ENCODE measurements at regions not wholly inside any gene's neighbourhood (a gene's known extent, or its start where the extent isn't known, plus 50 kb on each side); places are given as distances from the start of the nearest gene placed in this dataset.

DNA sequence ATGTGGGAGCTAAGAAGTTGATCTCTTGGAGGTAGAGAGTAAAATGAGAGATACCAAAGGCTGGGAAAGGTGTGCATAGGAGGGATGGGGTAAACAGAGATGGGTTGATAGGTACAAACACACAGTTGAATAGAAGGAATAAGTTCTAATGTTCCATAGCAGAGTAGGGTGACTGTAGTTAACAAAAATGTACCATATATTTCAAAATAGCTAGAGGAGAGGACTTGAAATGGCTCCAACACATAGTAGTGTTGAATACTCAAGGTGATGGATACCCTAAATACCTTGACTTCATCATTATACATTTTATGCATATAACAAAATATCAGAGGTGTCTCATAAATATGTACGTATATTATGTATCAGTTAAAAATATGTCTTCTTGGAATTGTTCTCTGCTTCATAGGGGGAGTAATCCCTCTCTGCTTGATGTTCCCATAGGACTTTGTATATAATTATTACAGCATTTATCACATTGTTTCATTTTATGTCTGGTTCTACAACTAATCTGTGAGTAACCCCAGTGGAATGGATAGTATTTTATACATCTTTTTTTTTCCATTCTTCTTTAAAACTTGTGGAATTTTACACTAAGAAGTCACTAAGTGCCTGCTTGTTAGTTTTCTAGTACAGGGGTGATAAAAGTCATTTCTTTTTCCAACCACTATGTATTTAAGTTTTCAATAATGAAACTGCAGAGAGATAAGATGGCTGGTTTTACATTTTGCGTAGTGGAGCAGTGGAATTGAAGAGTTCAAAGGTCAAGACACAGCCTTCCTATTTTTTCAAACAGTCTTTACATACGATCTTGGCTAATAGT is 1940.0 kb upstream of the SEL1L start:
- H3K4me3 ChIP-seq = no peak overlapping the region
- TF ChIP-seq POLR2AphosphoS5 (IDR thresholded peaks at IDR 0.05) = no peak
- no peak for TF ChIP-seq POLR2A (IDR thresholded peaks at IDR 0.05)
- TF ChIP-seq, protein P1, sequence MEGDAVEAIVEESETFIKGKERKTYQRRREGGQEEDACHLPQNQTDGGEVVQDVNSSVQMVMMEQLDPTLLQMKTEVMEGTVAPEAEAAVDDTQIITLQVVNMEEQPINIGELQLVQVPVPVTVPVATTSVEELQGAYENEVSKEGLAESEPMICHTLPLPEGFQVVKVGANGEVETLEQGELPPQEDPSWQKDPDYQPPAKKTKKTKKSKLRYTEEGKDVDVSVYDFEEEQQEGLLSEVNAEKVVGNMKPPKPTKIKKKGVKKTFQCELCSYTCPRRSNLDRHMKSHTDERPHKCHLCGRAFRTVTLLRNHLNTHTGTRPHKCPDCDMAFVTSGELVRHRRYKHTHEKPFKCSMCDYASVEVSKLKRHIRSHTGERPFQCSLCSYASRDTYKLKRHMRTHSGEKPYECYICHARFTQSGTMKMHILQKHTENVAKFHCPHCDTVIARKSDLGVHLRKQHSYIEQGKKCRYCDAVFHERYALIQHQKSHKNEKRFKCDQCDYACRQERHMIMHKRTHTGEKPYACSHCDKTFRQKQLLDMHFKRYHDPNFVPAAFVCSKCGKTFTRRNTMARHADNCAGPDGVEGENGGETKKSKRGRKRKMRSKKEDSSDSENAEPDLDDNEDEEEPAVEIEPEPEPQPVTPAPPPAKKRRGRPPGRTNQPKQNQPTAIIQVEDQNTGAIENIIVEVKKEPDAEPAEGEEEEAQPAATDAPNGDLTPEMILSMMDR (IDR thresholded peaks at IDR 0.05) = no peak
- H3K27ac ChIP-seq = no peak overlapping the region
- no peaks in the 10 kb centered on the region for H3K9me3 ChIP-seq
- H3K27me3 ChIP-seq (replicated peaks; ENCODE audit: insufficient read depth) = no peaks in the 10 kb centered on the region
- DNase-seq (ENCODE audit: low spot score) = no peak
- no peaks in the 10 kb centered on the region for H3K36me3 ChIP-seq
- no peaks in the 10 kb centered on the region for H3K4me1 ChIP-seq (replicated peaks)
- 90% methylated on average over 3 of the region's 3 CpGs for WGBS
- intact Hi-C loops (cut with DNase I) = no loop called here

DNA sequence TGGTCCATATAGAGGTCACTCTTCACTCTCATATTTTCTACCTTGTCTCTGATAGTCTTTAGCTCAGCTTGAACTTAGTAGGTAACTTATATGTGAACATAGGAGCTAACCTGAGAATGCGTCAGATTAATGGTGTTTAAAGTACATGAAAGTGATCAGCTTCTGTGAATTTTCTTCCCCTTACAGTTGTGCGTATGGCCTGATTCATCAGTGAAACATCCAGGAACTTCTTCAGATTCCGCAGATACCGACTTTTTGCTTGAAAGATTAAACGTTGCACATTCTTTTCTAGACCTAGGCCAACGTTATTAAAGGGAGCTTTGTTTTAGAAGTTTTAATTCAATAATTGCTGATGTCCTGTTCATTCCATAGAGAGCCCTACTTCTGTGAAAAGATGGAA is 1945.1 kb upstream of the SEL1L start:
- intact Hi-C loops (cut with DNase I) = no loop called here
- 81% methylated on average over 6 of the region's 6 CpGs for WGBS

DNA sequence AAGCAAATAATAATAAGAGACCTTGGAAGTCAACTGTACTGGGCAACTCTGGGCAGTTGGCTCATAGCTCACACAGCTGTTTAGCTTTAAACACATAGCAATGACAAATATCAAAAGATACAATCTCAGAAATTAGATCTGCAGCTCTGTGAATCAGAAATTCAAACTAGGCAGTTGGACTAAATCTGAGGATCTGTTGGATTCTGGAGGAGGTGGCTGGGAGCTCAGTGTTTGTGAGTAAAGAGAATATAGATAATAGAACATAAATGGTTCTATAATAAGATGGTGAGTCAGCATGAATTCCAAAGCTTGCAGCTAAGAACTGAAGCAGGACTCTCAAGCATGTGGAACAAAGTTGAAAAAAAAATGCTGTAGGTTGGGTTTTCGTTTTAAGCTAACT is 1949.4 kb upstream of the SEL1L start:
- Histone ChIP-seq H3K27ac (no peak overlapping the region), H3K27me3 (replicated peaks; ENCODE audit: insufficient read depth) (no peaks in the 10 kb centered on the region), H3K4me1 (replicated peaks) (no peaks in the 10 kb centered on the region), H3K4me3 (no peak overlapping the region), H3K36me3 (no peaks in the 10 kb centered on the region), H3K9me3 (no peaks in the 10 kb centered on the region)
- no peak for DNase-seq (ENCODE audit: low spot score)
- WGBS = 79% methylated on average over 1 of the region's 1 CpG
- intact Hi-C loops (cut with DNase I) = no loop called here
- TF ChIP-seq, protein P1 (IDR thresholded peaks at IDR 0.05) = no peak
- TF ChIP-seq POLR2A (IDR thresholded peaks at IDR 0.05) (no peak), POLR2AphosphoS5 (IDR thresholded peaks at IDR 0.05) (no peak)

More for the DNA sequence above, 1945.1 kb upstream of the SEL1L start:
- H3K27ac ChIP-seq = no peak overlapping the region
- no peak overlapping the region for H3K4me3 ChIP-seq
- no peaks in the 10 kb centered on the region for H3K36me3 ChIP-seq
- H3K4me1 ChIP-seq (replicated peaks) = no peaks in the 10 kb centered on the region
- TF ChIP-seq POLR2A (IDR thresholded peaks at IDR 0.05) (no peak), POLR2AphosphoS5 (IDR thresholded peaks at IDR 0.05) (no peak)
- TF ChIP-seq, protein P1 (IDR thresholded peaks at IDR 0.05) = no peak
- DNase-seq (ENCODE audit: low spot score) = no peak
- no peaks in the 10 kb centered on the region for H3K27me3 ChIP-seq (replicated peaks; ENCODE audit: insufficient read depth)
- no peaks in the 10 kb centered on the region for H3K9me3 ChIP-seq

DNA sequence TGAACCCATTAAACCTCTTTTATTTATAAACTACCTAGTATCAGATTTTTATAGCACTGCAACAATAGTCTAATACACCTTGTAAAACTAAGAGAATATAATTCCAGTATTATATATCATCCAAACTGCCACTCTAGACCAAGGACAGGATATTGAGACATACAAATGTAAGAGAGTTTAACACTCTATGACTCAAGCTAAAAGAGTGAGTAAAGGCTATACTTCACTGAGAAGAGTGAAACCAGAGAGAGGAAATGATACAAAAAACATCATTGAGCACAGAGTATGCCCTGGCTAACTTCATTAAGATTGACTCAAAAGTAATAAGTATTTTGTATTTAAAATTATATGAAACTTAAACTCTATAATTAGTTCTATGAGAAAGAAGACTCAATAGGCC is 1951.9 kb upstream of the SEL1L start:
- no peaks in the 10 kb centered on the region for H3K36me3 ChIP-seq
- no peak for TF ChIP-seq POLR2AphosphoS5 (IDR thresholded peaks at IDR 0.05)
- no peak for TF ChIP-seq POLR2A (IDR thresholded peaks at IDR 0.05)
- TF ChIP-seq, protein P1 (IDR thresholded peaks at IDR 0.05) = no peak
- DNase-seq (ENCODE audit: low spot score) = no peak

DNA sequence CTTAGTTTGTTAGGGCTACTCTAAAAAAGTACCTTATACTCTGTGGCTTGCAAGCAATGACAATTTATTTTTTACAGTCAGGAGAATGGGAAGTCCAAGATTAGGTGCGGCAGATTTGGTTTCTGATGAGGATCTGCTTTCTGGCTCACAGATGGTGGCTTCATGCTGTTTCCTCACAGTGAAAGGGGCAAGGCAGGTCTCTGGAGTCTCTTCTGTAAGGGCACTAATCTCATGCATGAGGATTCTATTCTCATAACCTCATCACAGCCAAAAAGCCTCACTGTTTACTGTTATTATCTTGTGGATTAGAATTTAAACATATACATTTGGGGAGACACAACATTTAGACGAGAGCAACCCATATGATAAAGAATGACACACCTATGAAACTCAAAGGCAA is 1957.4 kb upstream of the SEL1L start:
- no peak for DNase-seq (ENCODE audit: low spot score)
- H3K27me3 ChIP-seq (replicated peaks; ENCODE audit: insufficient read depth) = no peaks in the 10 kb centered on the region
- no peaks in the 10 kb centered on the region for H3K9me3 ChIP-seq
- TF ChIP-seq, protein P1 (IDR thresholded peaks at IDR 0.05) = no peak
- 78% methylated on average over 2 of the region's 2 CpGs for WGBS
- intact Hi-C loops (cut with DNase I) = no loop called here
- H3K4me1 ChIP-seq (replicated peaks) = no peaks in the 10 kb centered on the region
- H3K36me3 ChIP-seq = no peaks in the 10 kb centered on the region
- no peak overlapping the region for H3K27ac ChIP-seq
- H3K4me3 ChIP-seq = no peak overlapping the region

More for the DNA sequence above, 1951.9 kb upstream of the SEL1L start:
- Histone ChIP-seq H3K4me3 (no peak overlapping the region), H3K27ac (no peak overlapping the region), H3K27me3 (replicated peaks; ENCODE audit: insufficient read depth) (no peaks in the 10 kb centered on the region), H3K4me1 (replicated peaks) (no peaks in the 10 kb centered on the region), H3K9me3 (no peaks in the 10 kb centered on the region)
- intact Hi-C loops (cut with DNase I) = no loop called here

Measured in prostate gland (tissue), 2 donors.